ENCODE measurements at regions not wholly inside any gene's neighbourhood (a gene's known extent, or its start where the extent isn't known, plus 50 kb on each side); places are given as distances from the start of the nearest gene placed in this dataset.

- H3K4me3 ChIP-seq (ENCODE audit: low read depth, low read length): no peak overlapping the region
- no peak for TF ChIP-seq CTCF (conservative IDR thresholded peaks at IDR 0.05; ENCODE audit: low read depth, low read length)
- DNase-seq (ENCODE audit: low read depth): no peak
Observed at GRCh38 chr6:144796070-144796469, 510.9 kb downstream of the UTRN start.

- peak; percentile 74 for DNase-seq (ENCODE audit: low read depth)
- H3K4me3 ChIP-seq (ENCODE audit: low read depth, low read length): no peak overlapping the region
- TF ChIP-seq CTCF (conservative IDR thresholded peaks at IDR 0.05; ENCODE audit: low read depth, low read length): no peak
Observed at GRCh38 chr6:144797881-144798589, 512.9 kb downstream of the UTRN start.

- DNase-seq (ENCODE audit: low read depth): no peak
- no peak overlapping the region for H3K4me3 ChIP-seq (ENCODE audit: low read depth, low read length)
- TF ChIP-seq CTCF (conservative IDR thresholded peaks at IDR 0.05; ENCODE audit: low read depth, low read length): no peak
Observed at GRCh38 chr6:144804246-144804790, 519.2 kb downstream of the UTRN start.

- DNase-seq (ENCODE audit: low read depth): no peak
- H3K4me3 ChIP-seq (ENCODE audit: low read depth, low read length): no peak overlapping the region
- TF ChIP-seq CTCF (conservative IDR thresholded peaks at IDR 0.05; ENCODE audit: low read depth, low read length): no peak
Observed at GRCh38 chr6:144805049-144805448, 519.9 kb downstream of the UTRN start.

- TF ChIP-seq CTCF (conservative IDR thresholded peaks at IDR 0.05; ENCODE audit: low read depth, low read length): no peak
- no peak overlapping the region for H3K4me3 ChIP-seq (ENCODE audit: low read depth, low read length)
- DNase-seq (ENCODE audit: low read depth): no peak
Observed at GRCh38 chr6:144806222-144806621, 521.1 kb downstream of the UTRN start.

- no peak for DNase-seq (ENCODE audit: low read depth)
- no peak overlapping the region for H3K4me3 ChIP-seq (ENCODE audit: low read depth, low read length)
- no peak for TF ChIP-seq CTCF (conservative IDR thresholded peaks at IDR 0.05; ENCODE audit: low read depth, low read length)
Observed at GRCh38 chr6:144809120-144809519, 524.0 kb downstream of the UTRN start.

GRCh38 chr6:144809969-144810368 is 524.8 kb downstream of the UTRN start:
- no peak for TF ChIP-seq CTCF (conservative IDR thresholded peaks at IDR 0.05; ENCODE audit: low read depth, low read length)
- no peak overlapping the region for H3K4me3 ChIP-seq (ENCODE audit: low read depth, low read length)
- no peak for DNase-seq (ENCODE audit: low read depth)

Data from choroid plexus epithelial cell (primary cell).